Sigmoid colon (tissue), 6 donors: ENCODE measurements at regions not wholly inside any gene's neighbourhood (a gene's known extent, or its start where the extent isn't known, plus 50 kb on each side); places are given as distances from the start of the nearest gene placed in this dataset.

Experiments
- DNase-seq: peaks from one replicate; pipeline ENCODE4 v3.0.0-alpha.2; 2019
- H3K27ac ChIP-seq, 4 donors: fragments of 200-600 bp; sonication (generic); one replicate each; pipeline ENCODE4 v1.5.1; 2016 to 2019; ENCODE audit warnings: mild to moderate bottlenecking in 1 of 4
- H3K27me3 ChIP-seq, 3 donors: fragments of 200-600 bp; sonication (generic); one replicate each; pipeline ENCODE4 v1.5.1; 2019; ENCODE audit warnings: mild to moderate bottlenecking in 1 of 3
- H3K36me3 ChIP-seq, 4 donors: fragments of 200-600 bp; sonication (generic); one replicate each; pipeline ENCODE4 v1.5.1; 2016 to 2019
- H3K4me1 ChIP-seq, 4 donors: fragments of 200-600 bp; sonication (generic); one replicate each; pipeline ENCODE4 v1.5.1; 2017 to 2019
- H3K4me3 ChIP-seq, 4 donors: fragments of 200-600 bp; sonication (generic); one replicate each; pipeline ENCODE4 v1.5.1; 2017 to 2019; ENCODE audit warnings: mild to moderate bottlenecking in 2 of 4, moderate library complexity in 1 of 4
- H3K9me3 ChIP-seq, 4 donors: fragments of 200-600 bp in 3 of 4; sonication (generic) in 3 of 4; one replicate each; pipeline versions ENCODE4 v1.5.1 to v1.6.1; 2013 to 2019
- CTCF ChIP-seq, 4 experiments: fragments of 450-650 bp in 3 of 4; fragments of 200-600 bp in 1 of 4; IDR thresholded peaks; one replicate each; pipeline ENCODE4 v1.5.1; 2016 to 2019; ENCODE audit warnings: antibody characterized with exemption in 4 of 4, mild to moderate bottlenecking in 3 of 4, moderate library complexity in 2 of 4
- EP300 ChIP-seq, 4 donors: sonication (generic); formaldehyde crosslinking; IDR thresholded peaks; one replicate each; pipeline ENCODE4 v1.6.1; 2017; ENCODE audit warnings: antibody characterized with exemption in 4 of 4
- POLR2A ChIP-seq, 2 donors: fragments of 450-650 bp; IDR thresholded peaks; one replicate each; pipeline ENCODE4 v1.6.1; 2016; ENCODE audit warnings: antibody characterized with exemption in 2 of 2, mild to moderate bottlenecking in 2 of 2, moderate library complexity in 2 of 2
- POLR2AphosphoS5 ChIP-seq, 4 donors: sonication (generic); formaldehyde crosslinking; IDR thresholded peaks; one replicate each; pipeline ENCODE4 v1.6.1; 2017; ENCODE audit warnings: antibody characterized with exemption in 4 of 4
- whole genome bisulfite sequencing, 2 donors: extraction: QIAGEN DNeasy Blood & Tissue Kit; methylation state at CpG; one replicate each; pipeline ENCODE4 v1.1.7; 2013; 5-methylcytosine and 5-hydroxymethylcytosine counted together
- intact Hi-C: fragments of 100-400 bp; cut with DNase I; formaldehyde crosslinking; loops from one replicate; pipeline ENCODE4 v1.15.1; 2023
- donor health status: healthy with polysubstance abuse.
- donor health status: healthy.

GRCh38 chr2:238709325-238710025 lies 138.4 kb upstream of the TWIST2 start:
- intact Hi-C loops: loop anchor here (5.0 kb wide), 2 partner anchors 67 to 112 kb away; no protein-coding TSS in a partner anchor
- TF ChIP-seq POLR2AphosphoS5 (IDR thresholded peaks at IDR 0.05) (peak in 2 of 4 donors; percentile 39 to 40), POLR2A (IDR thresholded peaks at IDR 0.05) (no peak), EP300 (IDR thresholded peaks at IDR 0.05) (peak in 1 of 4 donors; percentile 12)
- Histone ChIP-seq H3K36me3 (no peaks in the 10 kb centered on the region), H3K27ac (peak overlapping the region; percentile 53 to 87 (median 76)), H3K27me3 (no peaks in the 10 kb centered on the region), H3K4me1 (peaks cover 0 to 40% (median 29%) of the 10 kb centered on the region in 4 donors), H3K9me3 (no peaks in the 10 kb centered on the region), H3K4me3 (no peak overlapping the region)
- 73 to 82% methylated on average over 6 of the region's 6 CpGs for WGBS, 2 donors
- DNase-seq: no peak

GRCh38 chr2:238710032-238710735 lies 137.7 kb upstream of the TWIST2 start:
- H3K36me3 ChIP-seq: no peaks in the 10 kb centered on the region
- no peaks in the 10 kb centered on the region for H3K27me3 ChIP-seq
- TF ChIP-seq POLR2AphosphoS5 (IDR thresholded peaks at IDR 0.05): no peak
- TF ChIP-seq POLR2A (IDR thresholded peaks at IDR 0.05): no peak
- TF ChIP-seq CTCF (IDR thresholded peaks at IDR 0.05): no peak
- no peak for TF ChIP-seq EP300 (IDR thresholded peaks at IDR 0.05)
- DNase-seq: no peak
- no peak overlapping the region for H3K4me3 ChIP-seq
- H3K9me3 ChIP-seq: no peaks in the 10 kb centered on the region
- intact Hi-C loops: loop anchor here (5.0 kb wide), 2 partner anchors 68 to 113 kb away; no protein-coding TSS in a partner anchor
- peaks cover 0 to 47% (median 31%) of the 10 kb centered on the region in 4 donors for H3K4me1 ChIP-seq
- peak overlapping the region; percentile 53 to 87 (median 76) for H3K27ac ChIP-seq
- 24 to 58% methylated on average over 1 of the region's 1 CpG for WGBS, 2 donors

GRCh38 chr2:238710787-238711186 lies 137.1 kb upstream of the TWIST2 start:
- WGBS, 2 donors: 92 to 95% methylated on average over 4 of the region's 4 CpGs
- TF ChIP-seq CTCF (IDR thresholded peaks at IDR 0.05) (no peak), POLR2A (IDR thresholded peaks at IDR 0.05) (no peak), EP300 (IDR thresholded peaks at IDR 0.05) (no peak), POLR2AphosphoS5 (IDR thresholded peaks at IDR 0.05) (no peak)
- H3K27me3 ChIP-seq: no peaks in the 10 kb centered on the region
- H3K9me3 ChIP-seq: no peaks in the 10 kb centered on the region
- H3K36me3 ChIP-seq: no peaks in the 10 kb centered on the region
- no peak for DNase-seq
- intact Hi-C loops: loop anchor here (5.0 kb wide), 2 partner anchors 68 to 113 kb away; no protein-coding TSS in a partner anchor
- peaks cover 0 to 47% (median 31%) of the 10 kb centered on the region in 4 donors for H3K4me1 ChIP-seq
- peak overlapping the region; percentile 2 to 87 (median 76) for H3K27ac ChIP-seq
- H3K4me3 ChIP-seq: no peak overlapping the region

- no peak for DNase-seq
- no peaks in the 10 kb centered on the region for H3K27me3 ChIP-seq
- TF ChIP-seq POLR2A (IDR thresholded peaks at IDR 0.05) (no peak), EP300 (IDR thresholded peaks at IDR 0.05) (no peak), CTCF (IDR thresholded peaks at IDR 0.05) (no peak), POLR2AphosphoS5 (IDR thresholded peaks at IDR 0.05) (no peak)
- no peaks in the 10 kb centered on the region for H3K9me3 ChIP-seq
- H3K36me3 ChIP-seq: no peaks in the 10 kb centered on the region
- H3K4me3 ChIP-seq: no peak overlapping the region
- WGBS, 2 donors: 68 to 72% methylated on average over 5 of the region's 5 CpGs
- H3K27ac ChIP-seq: peak overlapping the region; percentile 2 to 87 (median 76)
- intact Hi-C loops: loop anchor here (5.0 kb wide), 2 partner anchors 69 to 114 kb away; no protein-coding TSS in a partner anchor
- peaks cover 0 to 47% (median 31%) of the 10 kb centered on the region in 4 donors for H3K4me1 ChIP-seq
Observed at GRCh38 chr2:238711346-238711745, 136.5 kb upstream of the TWIST2 start.

GRCh38 chr2:238712011-238712410 lies 135.9 kb upstream of the TWIST2 start:
- DNase-seq: no peak
- WGBS, 2 donors: 94 to 95% methylated on average over 4 of the region's 4 CpGs
- Histone ChIP-seq H3K27ac (peak overlapping the region in 2 of 4 donors; percentile 84 to 87), H3K4me3 (no peak overlapping the region), H3K9me3 (no peaks in the 10 kb centered on the region), H3K36me3 (no peaks in the 10 kb centered on the region), H3K4me1 (peaks cover 0 to 47% (median 31%) of the 10 kb centered on the region in 4 donors), H3K27me3 (no peaks in the 10 kb centered on the region)
- TF ChIP-seq CTCF (IDR thresholded peaks at IDR 0.05): no peak
- no peak for TF ChIP-seq POLR2A (IDR thresholded peaks at IDR 0.05)
- TF ChIP-seq EP300 (IDR thresholded peaks at IDR 0.05): no peak
- TF ChIP-seq POLR2AphosphoS5 (IDR thresholded peaks at IDR 0.05): no peak
- intact Hi-C loops: loop anchor here (5.0 kb wide), 2 partner anchors 70 to 115 kb away; no protein-coding TSS in a partner anchor
